Stimulated activated naive CD8-positive, alpha-beta T cell treated with anti-CD3 and anti-CD28 coated beads, Interleukin-15, Interleukin-2, amounts not matched to agents 100 U/mL and 50 U/mL, for 24 hours (primary cell): ENCODE measurements at regions not wholly inside any gene's neighbourhood (a gene's known extent, or its start where the extent isn't known, plus 50 kb on each side); places are given as distances from the start of the nearest gene placed in this dataset.

ENCODE experiments used
- ATAC-seq: fragments of 150-1000 bp; cut with Tn5 transposase; one replicate; pipeline ENCODE4 v1.10.0; 2021
- DNase-seq: peaks from one replicate; pipeline ENCODE4 v3.0.0; 2021

- no peak for ATAC-seq
Measured at GRCh38 chr9:26058111-26058895, 380.1 kb upstream of the TUSC1 start.

GRCh38 chr9:26057050-26057449 lies 378.8 kb upstream of the TUSC1 start:
- DNase-seq, result no peak
- no peak for ATAC-seq

More at GRCh38 chr9:26058111-26058895, 380.1 kb upstream of the TUSC1 start:
- no peak for DNase-seq

GRCh38 chr9:26054600-26055520 lies 376.6 kb upstream of the TUSC1 start:
- DNase-seq (no peak), ATAC-seq (no peak)

- ATAC-seq (no peak), DNase-seq (no peak)
Measured at GRCh38 chr9:26053954-26054353, 375.7 kb upstream of the TUSC1 start.

DNA sequence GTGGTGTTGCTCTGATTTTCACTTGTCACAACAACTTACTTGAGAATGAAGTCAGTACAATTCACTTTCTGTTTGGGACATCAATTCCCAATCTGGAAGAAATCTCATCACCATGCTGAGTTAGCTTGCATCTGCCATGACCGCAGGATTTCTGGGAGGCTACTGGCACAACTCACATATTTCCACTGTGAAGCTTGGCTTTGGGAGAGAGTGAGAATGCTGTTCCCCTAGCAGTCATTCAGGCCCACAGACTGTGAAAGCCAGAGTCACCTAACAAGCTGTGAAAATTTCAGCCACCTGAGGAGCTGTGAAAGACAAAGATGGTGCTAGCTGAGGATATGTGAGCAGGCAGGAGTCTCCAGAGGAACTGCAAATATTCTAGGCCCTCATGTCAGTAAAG lies 365.2 kb upstream of the TUSC1 start:
- DNase-seq, result no peak
- no peak for ATAC-seq

DNA sequence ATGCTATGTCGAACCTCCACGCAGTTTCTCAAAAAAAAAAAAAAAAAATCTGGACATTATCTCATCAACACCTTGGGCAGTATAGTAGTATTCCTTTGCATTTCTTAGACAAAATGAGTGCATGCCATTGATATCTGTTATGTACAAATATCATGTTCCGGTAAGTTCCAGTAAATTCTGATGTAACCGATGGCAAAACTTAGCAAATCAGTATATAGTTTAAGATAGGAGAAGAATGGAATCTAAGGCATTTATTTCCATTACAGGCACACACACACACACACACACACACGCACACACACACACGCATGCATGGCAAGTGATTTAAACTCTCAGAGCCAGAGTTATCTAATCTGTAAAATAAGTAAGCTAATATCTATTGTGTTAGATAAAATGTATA lies 356.5 kb upstream of the TUSC1 start:
- DNase-seq (no peak), ATAC-seq (no peak)

DNA sequence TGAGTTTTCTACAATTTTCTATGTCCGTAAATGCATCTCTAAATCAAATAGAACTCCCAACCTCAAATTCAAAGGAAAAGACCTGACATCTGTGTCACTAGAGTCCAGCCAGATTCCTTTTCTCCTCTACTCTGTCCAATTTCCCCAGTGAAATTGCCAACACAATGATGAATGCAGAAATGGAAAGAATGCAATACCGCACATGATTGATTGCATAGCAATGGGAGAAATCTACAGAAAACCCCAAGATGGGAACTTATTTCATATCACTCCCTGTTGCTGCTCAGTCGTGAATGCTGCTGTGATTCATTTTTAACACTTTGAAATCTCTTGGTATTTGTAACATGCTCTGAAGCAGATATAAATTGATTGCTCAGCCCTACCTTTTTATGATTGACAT lies 355.1 kb upstream of the TUSC1 start:
- ATAC-seq (no peak), DNase-seq (no peak)

DNA sequence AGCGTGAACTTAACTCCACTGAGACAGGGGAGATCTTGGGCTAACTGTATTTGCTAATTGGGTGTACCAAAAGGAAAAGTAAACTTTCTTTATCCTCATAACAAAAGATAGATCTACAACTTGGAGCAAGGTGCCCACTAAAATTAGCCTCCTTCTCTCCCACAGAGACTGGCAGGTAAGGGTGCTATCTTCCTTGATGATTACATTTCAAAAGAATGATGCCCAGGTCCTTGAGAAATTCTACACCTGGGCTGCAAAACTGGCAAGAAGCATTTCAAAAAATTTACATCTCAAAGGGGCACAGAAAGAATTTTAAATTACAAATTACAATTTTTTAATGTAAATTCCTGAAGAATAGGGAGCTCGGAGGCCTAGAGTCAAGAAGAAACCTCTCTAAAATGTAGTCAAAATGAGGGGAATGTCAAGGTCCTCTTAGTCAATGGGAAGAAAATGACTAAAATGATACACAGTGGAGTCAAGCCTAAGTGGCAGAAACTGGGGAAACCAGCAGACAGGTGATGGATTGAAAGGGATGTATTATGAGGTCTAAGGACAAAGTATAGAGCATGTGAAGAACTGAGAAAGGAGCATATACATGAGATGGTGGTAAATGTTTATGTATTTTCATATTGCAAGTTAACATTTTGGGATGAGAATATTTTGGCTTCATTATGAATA lies 348.3 kb upstream of the TUSC1 start:
- no peak for DNase-seq
- ATAC-seq, result no peak

GRCh38 chr9:26013199-26013598 lies 335.0 kb upstream of the TUSC1 start:
- DNase-seq, result no peak
- no peak for ATAC-seq

- DNase-seq, result no peak
Measured at GRCh38 chr9:26012797-26013196, 334.6 kb upstream of the TUSC1 start.

GRCh38 chr9:25994605-25995004 lies 316.4 kb upstream of the TUSC1 start:
- DNase-seq, result no peak
- ATAC-seq, result no peak

More at GRCh38 chr9:26012797-26013196, 334.6 kb upstream of the TUSC1 start:
- no peak for ATAC-seq

- ATAC-seq, result no peak
- DNase-seq, result no peak
Measured at GRCh38 chr9:25990376-25990775, 312.1 kb upstream of the TUSC1 start.

GRCh38 chr9:25975667-25976066 lies 297.4 kb upstream of the TUSC1 start:
- ATAC-seq (no peak), DNase-seq (no peak)

DNA sequence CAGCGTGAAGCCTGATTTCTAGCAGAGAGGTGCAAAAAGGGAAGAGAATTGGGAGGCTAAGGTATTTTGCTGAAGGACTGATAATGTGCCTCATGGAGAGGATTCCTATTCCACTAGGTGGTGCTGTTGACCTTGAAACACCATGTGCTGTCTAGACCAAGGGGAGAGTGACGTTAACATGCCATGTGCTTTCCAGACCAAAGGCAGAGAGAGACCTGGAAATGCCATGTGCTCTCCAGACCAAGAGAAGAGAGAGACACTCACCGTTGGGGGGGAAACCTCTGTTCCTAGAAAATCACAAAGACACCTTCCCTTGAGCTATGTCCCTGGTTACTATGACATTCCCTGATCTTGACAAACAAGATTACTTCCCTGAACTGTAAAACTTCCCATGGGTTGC lies 286.0 kb upstream of the TUSC1 start:
- ATAC-seq, result no peak
- DNase-seq, result no peak

DNA sequence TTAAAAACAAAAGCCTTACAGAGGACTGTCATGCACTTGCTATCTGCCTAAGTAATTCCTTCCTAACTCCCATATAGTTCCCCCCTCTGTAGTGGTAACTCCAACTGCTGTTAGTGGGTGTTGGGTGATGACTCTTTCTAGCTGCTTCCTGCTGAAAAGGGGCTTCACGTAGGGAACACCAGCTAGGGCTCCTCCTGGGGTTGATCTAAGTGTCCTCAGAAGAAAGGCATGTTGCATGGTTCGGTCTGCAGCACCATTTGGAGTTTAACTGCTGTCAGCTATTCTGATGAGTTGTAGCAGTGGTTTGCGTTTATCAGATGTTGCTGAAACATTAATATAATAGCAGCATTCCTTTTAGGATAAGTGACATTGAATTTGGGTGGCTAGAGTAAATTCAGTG lies 281.9 kb upstream of the TUSC1 start:
- DNase-seq (no peak), ATAC-seq (no peak)

DNA sequence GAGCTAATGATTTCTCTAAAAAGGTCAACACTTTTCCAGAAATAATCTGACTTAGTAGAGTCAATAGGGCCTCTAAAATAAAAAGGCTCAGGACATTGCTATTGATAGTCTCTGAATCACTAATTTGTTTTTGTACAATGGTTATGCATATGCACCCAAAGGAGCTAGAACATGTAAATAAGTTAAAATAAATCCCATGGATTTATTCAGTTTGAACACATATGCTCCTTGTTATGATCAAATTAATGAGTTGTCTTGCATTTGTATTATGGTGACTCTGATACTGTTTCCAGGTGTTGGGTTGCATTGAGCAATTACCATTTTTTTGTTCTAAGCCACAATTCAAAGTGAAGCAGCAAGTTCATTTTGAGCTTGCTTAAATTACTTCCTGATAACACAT lies 276.0 kb upstream of the TUSC1 start:
- DNase-seq, result no peak
- no peak for ATAC-seq

DNA sequence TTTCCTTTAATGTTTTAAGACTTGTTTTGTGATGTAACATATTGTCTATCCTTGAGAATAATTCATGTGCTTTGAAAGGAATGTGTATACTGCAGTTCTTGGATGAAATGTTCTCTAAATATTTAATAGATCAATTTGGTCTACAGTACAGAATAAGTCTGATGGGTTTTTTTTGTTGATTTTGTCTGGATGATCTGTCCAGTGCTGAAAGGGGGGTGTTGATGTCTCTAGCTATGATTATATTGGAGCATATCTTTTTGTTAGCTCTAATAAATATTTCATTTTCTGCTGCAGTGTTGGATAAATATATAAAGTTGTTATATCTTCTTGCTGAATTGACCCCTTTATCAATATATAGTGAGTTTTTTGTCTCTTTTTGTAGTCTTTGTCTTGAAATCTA lies 269.9 kb upstream of the TUSC1 start:
- DNase-seq, result no peak

DNA sequence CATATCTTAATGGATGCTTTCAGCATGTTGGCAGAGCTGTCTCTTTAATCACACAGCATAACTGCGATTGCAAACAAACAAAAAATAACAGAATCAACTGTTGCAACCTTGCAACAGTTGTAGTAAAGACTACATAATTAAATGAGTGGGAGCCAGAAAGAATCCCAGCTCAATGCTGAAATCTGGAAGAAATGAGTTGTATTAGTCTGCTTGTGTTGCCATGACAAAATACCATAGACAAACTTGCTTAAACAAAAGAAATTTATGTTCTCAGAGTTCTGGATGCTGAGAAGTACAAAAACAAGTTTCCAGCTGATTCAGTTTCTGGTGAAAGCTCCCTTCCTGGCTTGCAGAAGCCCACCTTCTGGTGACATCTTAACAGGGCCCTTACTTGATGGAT lies 260.9 kb upstream of the TUSC1 start:
- DNase-seq, result no peak
- ATAC-seq, result no peak

More for the DNA sequence above, 269.9 kb upstream of the TUSC1 start:
- no peak for ATAC-seq

- DNase-seq (no peak), ATAC-seq (no peak)
Measured at GRCh38 chr9:25936031-25936430, 257.8 kb upstream of the TUSC1 start.

DNA sequence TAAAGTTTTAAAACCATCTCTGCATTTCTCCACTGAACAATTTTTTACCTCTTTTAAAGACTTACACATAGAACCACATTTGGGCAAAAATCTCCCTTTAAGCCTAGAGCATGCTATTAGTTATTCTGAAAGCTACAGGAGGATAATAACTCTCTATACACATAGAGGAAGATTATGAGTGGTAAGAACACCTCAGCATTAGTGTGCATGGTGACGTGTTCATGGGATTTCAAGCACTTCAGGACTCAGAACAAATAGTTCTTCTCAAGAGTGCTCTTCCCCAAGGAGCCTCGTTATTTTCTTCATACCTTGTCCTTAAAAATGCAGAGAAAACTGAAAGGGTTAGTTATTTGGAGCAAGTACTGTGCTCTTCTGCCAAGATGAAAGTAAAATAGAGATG lies 256.9 kb upstream of the TUSC1 start:
- ATAC-seq, result no peak
- DNase-seq, result no peak

GRCh38 chr9:25918761-25919160 lies 240.5 kb upstream of the TUSC1 start:
- DNase-seq (no peak), ATAC-seq (no peak)

DNA sequence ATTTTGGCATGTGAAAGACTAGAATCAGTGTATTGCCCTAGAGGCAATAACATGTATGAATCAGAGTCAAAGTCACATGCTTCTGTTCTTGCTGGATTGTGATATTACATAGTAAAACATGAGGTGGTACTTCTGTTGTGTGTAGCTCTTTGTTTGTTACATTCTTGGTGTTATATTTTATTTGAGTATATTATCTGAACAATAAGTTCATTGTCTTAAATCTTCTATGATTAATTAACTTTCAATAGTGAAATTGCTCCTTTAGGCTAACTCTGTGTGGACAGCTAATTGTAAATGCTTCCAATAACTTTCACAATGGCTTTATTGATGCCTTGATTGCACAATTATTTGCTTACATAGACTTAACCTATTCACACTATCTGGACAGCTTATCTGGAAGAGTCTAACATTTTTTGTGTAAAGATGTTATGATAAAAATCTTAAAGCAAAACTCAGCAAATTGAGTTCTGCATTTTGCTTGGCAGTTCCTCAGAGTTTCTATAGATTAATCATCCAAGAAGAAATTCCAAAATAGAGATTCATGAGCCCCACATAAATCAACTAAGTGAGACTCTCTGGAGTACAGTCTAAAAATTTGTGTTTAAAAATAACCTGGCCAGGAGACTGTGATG lies 239.6 kb upstream of the TUSC1 start:
- ATAC-seq, result no peak
- no peak for DNase-seq
